ENCODE measurements at regions not wholly inside any gene's neighbourhood (a gene's known extent, or its start where the extent isn't known, plus 50 kb on each side); places are given as distances from the start of the nearest gene placed in this dataset.

GRCh38 chr3:144051211-144051610 lies 79.6 kb downstream of the DIPK2A start:
- Histone ChIP-seq H2AFZ (ENCODE audit: low read length) (no peak overlapping the region), H3K27ac (ENCODE audit: low read depth, low read length, poor library complexity, severe bottlenecking) (no peak overlapping the region), H3K9me3 (ENCODE audit: low read length) (no peaks in the 10 kb centered on the region), H4K20me1 (ENCODE audit: insufficient read depth, low read length) (no peaks in the 10 kb centered on the region), H3K4me2 (ENCODE audit: low read length) (no peak overlapping the region), H3F3A (ENCODE audit: insufficient read depth, low read length) (no peaks in the 10 kb centered on the region), H3K9me2 (ENCODE audit: low read depth, low read length) (no peaks in the 10 kb centered on the region; the same call in 1 of the 2 replicates), H3K4me3 (ENCODE audit: low read depth, low read length, poor library complexity, severe bottlenecking) (no peak overlapping the region), H3K4me1 (ENCODE audit: insufficient read depth, low read length, severe bottlenecking) (no peaks in the 10 kb centered on the region), H3K79me2 (ENCODE audit: insufficient read depth, low read length) (no peaks in the 10 kb centered on the region), H3K9ac (ENCODE audit: low read length) (no peak overlapping the region), H3K36me3 (ENCODE audit: insufficient read depth, low read length) (no peaks in the 10 kb centered on the region), H3K27me3 (ENCODE audit: insufficient read depth, low read length) (no peaks in the 10 kb centered on the region)
- TF ChIP-seq, protein P1, sequence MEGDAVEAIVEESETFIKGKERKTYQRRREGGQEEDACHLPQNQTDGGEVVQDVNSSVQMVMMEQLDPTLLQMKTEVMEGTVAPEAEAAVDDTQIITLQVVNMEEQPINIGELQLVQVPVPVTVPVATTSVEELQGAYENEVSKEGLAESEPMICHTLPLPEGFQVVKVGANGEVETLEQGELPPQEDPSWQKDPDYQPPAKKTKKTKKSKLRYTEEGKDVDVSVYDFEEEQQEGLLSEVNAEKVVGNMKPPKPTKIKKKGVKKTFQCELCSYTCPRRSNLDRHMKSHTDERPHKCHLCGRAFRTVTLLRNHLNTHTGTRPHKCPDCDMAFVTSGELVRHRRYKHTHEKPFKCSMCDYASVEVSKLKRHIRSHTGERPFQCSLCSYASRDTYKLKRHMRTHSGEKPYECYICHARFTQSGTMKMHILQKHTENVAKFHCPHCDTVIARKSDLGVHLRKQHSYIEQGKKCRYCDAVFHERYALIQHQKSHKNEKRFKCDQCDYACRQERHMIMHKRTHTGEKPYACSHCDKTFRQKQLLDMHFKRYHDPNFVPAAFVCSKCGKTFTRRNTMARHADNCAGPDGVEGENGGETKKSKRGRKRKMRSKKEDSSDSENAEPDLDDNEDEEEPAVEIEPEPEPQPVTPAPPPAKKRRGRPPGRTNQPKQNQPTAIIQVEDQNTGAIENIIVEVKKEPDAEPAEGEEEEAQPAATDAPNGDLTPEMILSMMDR (IDR thresholded peaks at IDR 0.05; ENCODE audit: low read length) = no peak
- TF ChIP-seq EZH2 (IDR thresholded peaks at IDR 0.05; ENCODE audit: borderline replicate concordance, low read length) = no peak

DNA sequence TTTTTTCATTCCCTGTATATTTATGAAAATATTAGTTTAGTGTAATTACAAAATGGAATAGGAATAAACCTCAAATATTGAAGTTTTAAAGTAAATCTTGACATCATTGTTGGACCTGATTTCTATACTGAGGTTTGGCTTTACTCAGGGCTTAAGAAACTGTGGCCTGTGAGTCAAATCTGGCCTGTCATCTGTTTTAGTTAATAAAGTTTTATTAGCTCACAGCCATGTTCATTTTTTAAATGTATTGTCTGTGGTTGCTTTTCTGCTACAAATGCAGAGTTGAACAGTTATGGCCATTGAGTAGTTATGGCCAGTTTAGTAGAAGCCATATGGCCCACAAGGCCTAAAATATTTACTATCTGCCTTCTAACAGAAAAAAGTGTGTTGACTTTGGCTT lies 80.7 kb downstream of the DIPK2A start:
- H3K79me2 ChIP-seq (ENCODE audit: insufficient read depth, low read length) = no peaks in the 10 kb centered on the region
- H3K4me2 ChIP-seq (ENCODE audit: low read length) = no peak overlapping the region
- TF ChIP-seq, protein P1 (IDR thresholded peaks at IDR 0.05; ENCODE audit: low read length) = no peak
- TF ChIP-seq EZH2 (IDR thresholded peaks at IDR 0.05; ENCODE audit: borderline replicate concordance, low read length) = no peak
- no peaks in the 10 kb centered on the region for H3K4me1 ChIP-seq (ENCODE audit: insufficient read depth, low read length, severe bottlenecking)
- H2AFZ ChIP-seq (ENCODE audit: low read length) = no peak overlapping the region
- no peak overlapping the region for H3K27ac ChIP-seq (ENCODE audit: low read depth, low read length, poor library complexity, severe bottlenecking)
- no peaks in the 10 kb centered on the region for H3F3A ChIP-seq (ENCODE audit: insufficient read depth, low read length)
- no peaks in the 10 kb centered on the region for H3K27me3 ChIP-seq (ENCODE audit: insufficient read depth, low read length)
- H3K36me3 ChIP-seq (ENCODE audit: insufficient read depth, low read length) = no peaks in the 10 kb centered on the region
- H3K4me3 ChIP-seq (ENCODE audit: low read depth, low read length, poor library complexity, severe bottlenecking) = no peak overlapping the region
- no peaks in the 10 kb centered on the region; the same call in 1 of the 2 replicates for H3K9me2 ChIP-seq (ENCODE audit: low read depth, low read length)
- H3K9ac ChIP-seq (ENCODE audit: low read length) = no peak overlapping the region
- H4K20me1 ChIP-seq (ENCODE audit: insufficient read depth, low read length) = no peaks in the 10 kb centered on the region
- H3K9me3 ChIP-seq (ENCODE audit: low read length) = no peaks in the 10 kb centered on the region

DNA sequence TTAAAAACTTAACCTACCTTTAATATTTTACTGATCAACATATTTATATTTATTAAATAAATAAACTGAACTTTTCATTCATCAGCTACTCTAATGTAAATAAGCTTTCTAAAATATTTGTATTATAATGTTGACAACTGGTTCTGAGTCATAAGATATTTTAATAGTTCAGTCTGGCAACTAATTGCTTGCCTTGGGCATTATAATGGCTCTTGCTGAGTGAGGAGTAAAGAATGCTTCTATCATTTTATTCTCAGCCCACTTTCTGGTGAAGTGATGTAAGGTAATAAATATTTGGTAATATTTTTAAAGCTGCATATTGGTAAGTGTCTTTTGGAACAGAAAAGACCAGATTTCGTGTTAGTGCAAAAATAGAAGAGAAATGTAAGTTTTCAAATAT lies 81.5 kb downstream of the DIPK2A start:
- no peak overlapping the region for H3K27ac ChIP-seq (ENCODE audit: low read depth, low read length, poor library complexity, severe bottlenecking)

More for the DNA sequence above, 81.5 kb downstream of the DIPK2A start:
- no peaks in the 10 kb centered on the region for H3K4me1 ChIP-seq (ENCODE audit: insufficient read depth, low read length, severe bottlenecking)
- no peaks in the 10 kb centered on the region for H3K9me2 ChIP-seq (ENCODE audit: low read depth, low read length)
- no peak for TF ChIP-seq EZH2 (IDR thresholded peaks at IDR 0.05; ENCODE audit: borderline replicate concordance, low read length)
- TF ChIP-seq, protein P1 (IDR thresholded peaks at IDR 0.05; ENCODE audit: low read length) = no peak
- H3K4me3 ChIP-seq (ENCODE audit: low read depth, low read length, poor library complexity, severe bottlenecking) = no peak overlapping the region
- H3K79me2 ChIP-seq (ENCODE audit: insufficient read depth, low read length) = no peaks in the 10 kb centered on the region
- H2AFZ ChIP-seq (ENCODE audit: low read length) = no peak overlapping the region
- no peaks in the 10 kb centered on the region for H3F3A ChIP-seq (ENCODE audit: insufficient read depth, low read length)
- no peaks in the 10 kb centered on the region for H3K27me3 ChIP-seq (ENCODE audit: insufficient read depth, low read length)
- no peaks in the 10 kb centered on the region for H3K9me3 ChIP-seq (ENCODE audit: low read length)
- H3K36me3 ChIP-seq (ENCODE audit: insufficient read depth, low read length) = no peaks in the 10 kb centered on the region
- H3K9ac ChIP-seq (ENCODE audit: low read length) = no peak overlapping the region
- no peak overlapping the region for H3K4me2 ChIP-seq (ENCODE audit: low read length)
- no peaks in the 10 kb centered on the region for H4K20me1 ChIP-seq (ENCODE audit: insufficient read depth, low read length)
